NB4 (cell line): ENCODE measurements at regions not wholly inside any gene's neighbourhood (a gene's known extent, or its start where the extent isn't known, plus 50 kb on each side); places are given as distances from the start of the nearest gene placed in this dataset.
"Not testable (repeated sequence)": the region's sequence is repeated elsewhere in the genome, so short reads cannot be mapped to it uniquely, and the experiment has no call there.

ENCODE experiments used
- POLR2A ChIP-seq: IDR thresholded peaks from 2 replicates; pipeline ENCODE4 v1.6.1; 2011; ENCODE audit warnings: mild to moderate bottlenecking; ENCODE audit not compliant: insufficient read length; ENCODE audit errors: extremely low read depth
- TF ChIP-seq, protein P1 (sequence below): IDR thresholded peaks from one replicate; pipeline ENCODE4 v1.5.1; 2012; ENCODE audit warnings: low read depth, low read length

DNA sequence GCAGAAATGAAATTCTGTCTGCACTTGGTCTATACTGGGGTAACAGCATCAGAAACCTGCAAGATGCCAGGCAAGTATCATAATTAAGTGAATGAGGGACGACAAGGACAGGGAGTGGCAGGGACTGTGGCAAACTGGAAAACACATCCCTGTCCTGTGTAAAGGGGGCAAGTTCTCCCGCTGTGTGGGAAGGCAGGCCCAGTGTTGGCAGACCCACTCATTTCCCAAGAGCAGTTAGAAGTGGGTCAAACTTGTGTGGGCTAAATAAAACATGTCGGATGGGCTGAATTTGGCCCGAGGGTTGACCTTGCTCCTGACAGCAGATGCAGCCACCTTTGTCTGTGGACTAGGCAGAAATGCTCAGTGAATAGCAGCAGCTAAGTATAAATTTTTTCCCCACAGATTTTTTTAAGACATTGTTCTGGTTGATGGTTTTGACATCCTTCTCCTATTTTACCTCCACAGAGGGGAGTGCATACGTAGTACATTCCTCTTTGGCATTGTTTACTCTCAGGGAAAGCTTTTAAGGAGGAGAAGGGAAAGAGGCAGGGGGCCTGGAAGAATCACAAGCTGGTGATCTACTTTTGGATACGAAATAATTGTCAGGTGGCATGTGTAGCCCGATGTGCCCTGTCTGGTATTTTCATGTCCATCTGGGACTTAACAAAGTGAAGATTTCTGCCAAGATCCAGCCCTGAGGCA lies 72.6 kb upstream of the SEC22B start:
- TF ChIP-seq, protein P1, sequence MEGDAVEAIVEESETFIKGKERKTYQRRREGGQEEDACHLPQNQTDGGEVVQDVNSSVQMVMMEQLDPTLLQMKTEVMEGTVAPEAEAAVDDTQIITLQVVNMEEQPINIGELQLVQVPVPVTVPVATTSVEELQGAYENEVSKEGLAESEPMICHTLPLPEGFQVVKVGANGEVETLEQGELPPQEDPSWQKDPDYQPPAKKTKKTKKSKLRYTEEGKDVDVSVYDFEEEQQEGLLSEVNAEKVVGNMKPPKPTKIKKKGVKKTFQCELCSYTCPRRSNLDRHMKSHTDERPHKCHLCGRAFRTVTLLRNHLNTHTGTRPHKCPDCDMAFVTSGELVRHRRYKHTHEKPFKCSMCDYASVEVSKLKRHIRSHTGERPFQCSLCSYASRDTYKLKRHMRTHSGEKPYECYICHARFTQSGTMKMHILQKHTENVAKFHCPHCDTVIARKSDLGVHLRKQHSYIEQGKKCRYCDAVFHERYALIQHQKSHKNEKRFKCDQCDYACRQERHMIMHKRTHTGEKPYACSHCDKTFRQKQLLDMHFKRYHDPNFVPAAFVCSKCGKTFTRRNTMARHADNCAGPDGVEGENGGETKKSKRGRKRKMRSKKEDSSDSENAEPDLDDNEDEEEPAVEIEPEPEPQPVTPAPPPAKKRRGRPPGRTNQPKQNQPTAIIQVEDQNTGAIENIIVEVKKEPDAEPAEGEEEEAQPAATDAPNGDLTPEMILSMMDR = not testable (repeated sequence)
- TF ChIP-seq POLR2A = not testable (repeated sequence)
